Immature natural killer cell (primary cell): ENCODE measurements at regions not wholly inside any gene's neighbourhood (a gene's known extent, or its start where the extent isn't known, plus 50 kb on each side); places are given as distances from the start of the nearest gene placed in this dataset.

Experiments
- DNase-seq, 3 donors: peaks; one replicate each; pipeline ENCODE4 v3.0.0; 2022; ENCODE audit warnings: mixed read lengths in 1 of 3
- H3K27ac Mint-ChIP-seq, 6 donors: one replicate each; pipeline ENCODE4 v1.8.0; 2020; ENCODE audit warnings: mixed read lengths in 6 of 6, mild to moderate bottlenecking in 5 of 6, inconsistent platforms in 4 of 6, moderate library complexity in 3 of 6
- H3K27me3 Mint-ChIP-seq, 3 donors: one replicate each; pipeline ENCODE4 v1.8.0; 2020 to 2021; ENCODE audit warnings: low read depth in 3 of 3, mild to moderate bottlenecking in 3 of 3, mixed read lengths in 3 of 3, moderate library complexity in 3 of 3, inconsistent platforms in 1 of 3
- H3K36me3 Mint-ChIP-seq, 3 donors: one replicate each; pipeline ENCODE4 v1.8.0; 2020; ENCODE audit warnings: mixed read lengths in 3 of 3, inconsistent platforms in 2 of 3, mild to moderate bottlenecking in 2 of 3
- H3K4me1 Mint-ChIP-seq, 2 donors: one replicate each; pipeline ENCODE4 v1.8.0; 2020; ENCODE audit warnings: inconsistent platforms in 2 of 2, mild to moderate bottlenecking in 2 of 2, mixed read lengths in 2 of 2, moderate library complexity in 1 of 2
- H3K4me3 Mint-ChIP-seq, 5 donors: one replicate each; pipeline ENCODE4 v1.8.0; 2020; ENCODE audit warnings: mild to moderate bottlenecking in 5 of 5, mixed read lengths in 5 of 5, inconsistent platforms in 3 of 5, moderate library complexity in 3 of 5
- H3K9me3 Mint-ChIP-seq, 6 donors: one replicate each; pipeline ENCODE4 v1.8.0; 2020; ENCODE audit warnings: mild to moderate bottlenecking in 6 of 6, mixed read lengths in 6 of 6, inconsistent platforms in 4 of 6, moderate library complexity in 3 of 6

- peaks cover 0 to 5% of the 10 kb centered on the region in 2 donors for H3K4me1 Mint-ChIP-seq
- H3K27me3 Mint-ChIP-seq, result peaks cover 0 to 10% (median 0%) of the 10 kb centered on the region in 3 donors
- no peaks in the 10 kb centered on the region for H3K9me3 Mint-ChIP-seq
- no peak overlapping the region for H3K4me3 Mint-ChIP-seq
- no peaks in the 10 kb centered on the region for H3K36me3 Mint-ChIP-seq
- DNase-seq, result no peak
- H3K27ac Mint-ChIP-seq, result no peak overlapping the region
Observed at GRCh38 chr18:78741381-78742217, 238.0 kb upstream of the SALL3 start.

- peaks cover 0 to 5% of the 10 kb centered on the region in 2 donors for H3K4me1 Mint-ChIP-seq
- no peak overlapping the region for H3K27ac Mint-ChIP-seq
- H3K4me3 Mint-ChIP-seq, result no peak overlapping the region
- H3K9me3 Mint-ChIP-seq, result no peaks in the 10 kb centered on the region
- DNase-seq, result no peak
- H3K27me3 Mint-ChIP-seq, result peaks cover 0 to 13% (median 0%) of the 10 kb centered on the region in 3 donors
- H3K36me3 Mint-ChIP-seq, result no peaks in the 10 kb centered on the region
Observed at GRCh38 chr18:78742218-78742745, 237.3 kb upstream of the SALL3 start.

GRCh38 chr18:78743078-78743477, 236.5 kb upstream of the SALL3 start:
- no peaks in the 10 kb centered on the region for H3K9me3 Mint-ChIP-seq
- no peak for DNase-seq
- H3K27ac Mint-ChIP-seq, result no peak overlapping the region
- H3K36me3 Mint-ChIP-seq, result no peaks in the 10 kb centered on the region
- H3K4me1 Mint-ChIP-seq, result peaks cover 0 to 5% of the 10 kb centered on the region in 2 donors
- H3K27me3 Mint-ChIP-seq, result peaks cover 0 to 13% (median 0%) of the 10 kb centered on the region in 3 donors
- H3K4me3 Mint-ChIP-seq, result no peak overlapping the region

GRCh38 chr18:78751664-78752063, 228.0 kb upstream of the SALL3 start:
- Mint-ChIP-seq H3K27ac (no peak overlapping the region), H3K27me3 (peaks cover 1 to 5% (median 2%) of the 10 kb centered on the region in 3 donors)

DNA sequence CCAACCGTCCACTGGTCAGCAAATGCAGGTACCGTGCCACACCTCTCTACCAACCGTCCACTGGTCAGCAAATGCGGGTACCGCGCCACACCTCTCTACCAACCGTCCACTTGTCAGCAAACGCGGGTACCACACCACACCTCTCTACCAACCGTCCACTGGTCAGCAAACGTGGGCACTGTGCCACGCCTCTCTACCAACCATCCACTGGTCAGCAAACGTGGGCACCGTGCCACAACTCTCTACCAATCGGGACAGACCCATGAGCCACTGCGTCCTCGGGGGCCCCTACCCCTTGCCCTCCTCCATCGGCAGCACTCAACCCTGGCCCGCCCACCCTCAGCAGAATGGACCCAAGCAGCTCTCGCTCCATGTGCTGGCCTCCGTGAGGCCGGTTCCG, 226.4 kb upstream of the SALL3 start:
- H3K36me3 Mint-ChIP-seq, result no peaks in the 10 kb centered on the region
- no peak for DNase-seq
- H3K27me3 Mint-ChIP-seq, result peaks cover 1 to 2% (median 2%) of the 10 kb centered on the region in 3 donors
- no peak overlapping the region for H3K27ac Mint-ChIP-seq
- H3K4me1 Mint-ChIP-seq, result no peaks in the 10 kb centered on the region
- H3K9me3 Mint-ChIP-seq, result peaks cover 0 to 1% (median 0%) of the 10 kb centered on the region in 6 donors
- H3K4me3 Mint-ChIP-seq, result no peak overlapping the region

More at GRCh38 chr18:78751664-78752063, 228.0 kb upstream of the SALL3 start:
- Mint-ChIP-seq H3K36me3 (no peaks in the 10 kb centered on the region), H3K4me1 (no peaks in the 10 kb centered on the region), H3K9me3 (peaks cover 0 to 1% (median 0%) of the 10 kb centered on the region in 6 donors), H3K4me3 (no peak overlapping the region)
- DNase-seq, result no peak

DNA sequence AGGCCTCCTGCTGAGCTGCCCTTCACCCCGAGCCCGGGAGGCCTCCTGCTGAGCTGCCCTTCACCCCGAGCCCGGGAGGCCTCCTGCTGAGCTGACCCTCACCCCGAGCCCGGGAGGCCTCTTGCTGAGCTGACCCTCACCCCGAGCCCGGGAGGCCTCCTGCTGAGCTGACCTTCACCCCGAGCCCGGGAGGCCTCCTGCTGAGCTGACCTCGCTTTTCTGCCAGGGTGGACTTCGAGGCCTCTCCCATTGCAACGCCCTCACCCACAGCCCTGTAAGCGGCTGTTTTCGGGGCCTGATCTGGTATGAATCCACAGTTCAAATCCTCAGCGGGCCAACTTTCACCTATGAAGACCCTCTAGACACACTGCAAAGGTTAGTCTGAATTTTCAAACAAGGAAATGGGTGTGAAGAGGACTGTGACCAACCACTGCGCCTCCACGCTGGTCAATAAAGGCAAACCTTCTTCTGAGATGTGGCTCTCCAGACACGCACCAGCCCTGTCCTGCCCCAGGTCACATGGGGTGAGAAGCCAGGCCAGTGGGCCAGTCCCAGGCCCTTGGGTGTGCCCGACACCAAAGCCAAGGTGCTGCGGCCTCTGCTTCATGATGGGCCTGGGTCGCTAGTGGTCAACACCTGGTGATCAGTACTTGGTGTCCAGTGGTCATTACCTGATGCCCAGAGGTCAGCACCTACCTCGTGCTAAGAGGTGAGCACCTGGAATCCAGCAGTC, 225.1 kb upstream of the SALL3 start:
- no peak for DNase-seq
- Mint-ChIP-seq H3K4me3 (no peak overlapping the region), H3K36me3 (no peaks in the 10 kb centered on the region), H3K27me3 (peaks cover 1 to 5% (median 2%) of the 10 kb centered on the region in 3 donors), H3K9me3 (no peaks in the 10 kb centered on the region), H3K27ac (no peak overlapping the region), H3K4me1 (no peaks in the 10 kb centered on the region)

GRCh38 chr18:78757014-78757413, 222.6 kb upstream of the SALL3 start:
- DNase-seq, result no peak
- Mint-ChIP-seq H3K9me3 (no peaks in the 10 kb centered on the region), H3K27ac (no peak overlapping the region), H3K4me1 (no peaks in the 10 kb centered on the region), H3K27me3 (peaks cover 1 to 5% (median 2%) of the 10 kb centered on the region in 3 donors), H3K36me3 (no peaks in the 10 kb centered on the region), H3K4me3 (no peak overlapping the region)

DNA sequence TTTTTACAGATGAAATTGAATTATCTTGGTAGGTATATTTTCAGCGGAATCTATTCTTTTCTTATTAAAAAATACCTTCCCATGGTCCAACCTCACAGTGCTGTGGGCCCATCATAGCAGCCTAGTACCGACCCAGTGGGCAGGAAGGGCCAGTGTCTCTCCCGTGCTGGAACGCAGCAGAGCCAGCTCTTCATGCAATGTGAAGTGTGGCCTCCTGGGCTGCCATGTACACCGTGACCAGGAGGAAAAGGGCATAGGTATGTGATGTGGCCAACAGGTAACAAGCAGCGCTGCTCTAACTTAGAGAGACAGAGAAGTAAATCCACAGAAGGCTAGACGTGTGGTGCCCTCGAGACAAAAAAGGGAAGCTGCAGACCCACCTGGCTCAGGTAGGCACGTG, 221.1 kb upstream of the SALL3 start:
- H3K4me1 Mint-ChIP-seq, result no peaks in the 10 kb centered on the region
- H3K9me3 Mint-ChIP-seq, result no peaks in the 10 kb centered on the region

GRCh38 chr18:78762753-78763152, 216.9 kb upstream of the SALL3 start:
- Mint-ChIP-seq H3K27ac (no peak overlapping the region), H3K9me3 (no peaks in the 10 kb centered on the region), H3K27me3 (peaks cover 0 to 3% (median 3%) of the 10 kb centered on the region in 3 donors), H3K36me3 (no peaks in the 10 kb centered on the region), H3K4me1 (no peaks in the 10 kb centered on the region), H3K4me3 (no peak overlapping the region)
- DNase-seq, result no peak

More for the DNA sequence above, 221.1 kb upstream of the SALL3 start:
- no peak overlapping the region for H3K4me3 Mint-ChIP-seq
- H3K36me3 Mint-ChIP-seq, result no peaks in the 10 kb centered on the region
- no peak for DNase-seq
- peaks cover 0 to 3% (median 1%) of the 10 kb centered on the region in 3 donors for H3K27me3 Mint-ChIP-seq
- no peak overlapping the region for H3K27ac Mint-ChIP-seq

DNA sequence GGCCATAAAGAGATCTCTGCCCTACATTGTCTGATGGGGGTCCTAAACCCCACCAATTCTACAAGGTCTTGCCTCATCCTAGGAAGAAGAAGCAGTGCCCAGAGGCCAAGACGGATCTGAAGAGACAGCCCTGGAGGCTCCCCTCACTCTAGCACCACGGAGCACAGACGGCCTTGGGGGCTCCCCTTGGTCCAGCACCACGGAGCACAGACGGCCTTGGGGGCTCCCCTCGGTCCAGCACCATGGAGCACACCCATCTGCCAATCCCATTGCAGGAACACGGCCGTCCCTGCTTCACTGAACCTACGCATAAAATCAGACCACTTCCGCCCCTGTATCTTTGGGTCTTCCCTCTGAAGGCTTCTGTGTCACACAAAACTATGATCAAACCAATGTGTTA, 215.1 kb upstream of the SALL3 start:
- Mint-ChIP-seq H3K9me3 (no peaks in the 10 kb centered on the region), H3K4me1 (no peaks in the 10 kb centered on the region), H3K36me3 (no peaks in the 10 kb centered on the region), H3K4me3 (no peak overlapping the region), H3K27ac (no peak overlapping the region), H3K27me3 (peaks cover 0 to 3% (median 1%) of the 10 kb centered on the region in 3 donors)
- DNase-seq, result no peak

GRCh38 chr18:78765142-78765541, 214.5 kb upstream of the SALL3 start:
- no peaks in the 10 kb centered on the region for H3K4me1 Mint-ChIP-seq
- no peaks in the 10 kb centered on the region for H3K36me3 Mint-ChIP-seq
- no peak overlapping the region for H3K27ac Mint-ChIP-seq
- H3K9me3 Mint-ChIP-seq, result no peaks in the 10 kb centered on the region
- peaks cover 0 to 3% (median 3%) of the 10 kb centered on the region in 3 donors for H3K27me3 Mint-ChIP-seq
- H3K4me3 Mint-ChIP-seq, result no peak overlapping the region
- DNase-seq, result no peak

- Mint-ChIP-seq H3K36me3 (no peaks in the 10 kb centered on the region), H3K4me1 (no peaks in the 10 kb centered on the region), H3K4me3 (no peak overlapping the region), H3K27ac (no peak overlapping the region), H3K27me3 (peaks cover 0 to 3% (median 3%) of the 10 kb centered on the region in 3 donors), H3K9me3 (no peaks in the 10 kb centered on the region)
- DNase-seq, result no peak
Observed at GRCh38 chr18:78765637-78766281, 213.9 kb upstream of the SALL3 start.

- no peaks in the 10 kb centered on the region for H3K36me3 Mint-ChIP-seq
- H3K4me1 Mint-ChIP-seq, result no peaks in the 10 kb centered on the region
- H3K4me3 Mint-ChIP-seq, result no peak overlapping the region
- H3K9me3 Mint-ChIP-seq, result no peaks in the 10 kb centered on the region
- no peak overlapping the region for H3K27ac Mint-ChIP-seq
- DNase-seq, result no peak
- H3K27me3 Mint-ChIP-seq, result peaks cover 0 to 3% (median 1%) of the 10 kb centered on the region in 3 donors
Observed at GRCh38 chr18:78766651-78767533, 212.7 kb upstream of the SALL3 start.
